Glomerular visceral epithelial cell (primary cell): ENCODE measurements at regions not wholly inside any gene's neighbourhood (a gene's known extent, or its start where the extent isn't known, plus 50 kb on each side); places are given as distances from the start of the nearest gene placed in this dataset.
"Not testable (repeated sequence)": the region's sequence is repeated elsewhere in the genome, so short reads cannot be mapped to it uniquely, and the experiment has no call there.

Experiments used
- DNase-seq: peaks from one replicate; pipeline ENCODE4 v3.0.0-alpha.2; 2016; ENCODE audit errors: extremely low spot score

GRCh38 chr13:24931450-24932251 is 164.3 kb upstream of the PABPC3 start:
- no peak for DNase-seq

- not testable (repeated sequence) for DNase-seq
Measured at GRCh38 chr13:24933106-24934023, 162.6 kb upstream of the PABPC3 start.

- not testable (repeated sequence) for DNase-seq
Measured at GRCh38 chr13:24934024-24934385, 161.9 kb upstream of the PABPC3 start.

GRCh38 chr13:24938966-24939365 is 157.0 kb upstream of the PABPC3 start:
- no peak for DNase-seq

GRCh38 chr13:24941023-24941713 is 154.8 kb upstream of the PABPC3 start:
- DNase-seq = not testable (repeated sequence)

- no peak for DNase-seq
Measured at GRCh38 chr13:24943136-24943535, 152.8 kb upstream of the PABPC3 start.

GRCh38 chr13:24944073-24944472 is 151.9 kb upstream of the PABPC3 start:
- not testable (repeated sequence) for DNase-seq

GRCh38 chr13:24948977-24949376 is 147.0 kb upstream of the PABPC3 start:
- DNase-seq = not testable (repeated sequence)

- not testable (repeated sequence) for DNase-seq
Measured at GRCh38 chr13:24950611-24951010, 145.3 kb upstream of the PABPC3 start.

- not testable (repeated sequence) for DNase-seq
Measured at GRCh38 chr13:24967970-24968369, 128.0 kb upstream of the PABPC3 start.

- DNase-seq = not testable (repeated sequence)
Measured at GRCh38 chr13:24968416-24968815, 127.5 kb upstream of the PABPC3 start.

GRCh38 chr13:24973102-24973501 is 122.8 kb upstream of the PABPC3 start:
- DNase-seq = not testable (repeated sequence)

GRCh38 chr13:24981181-24981803 is 114.6 kb upstream of the PABPC3 start:
- DNase-seq = not testable (repeated sequence)

GRCh38 chr13:24982333-24982999 is 113.5 kb upstream of the PABPC3 start:
- no peak for DNase-seq

- DNase-seq = no peak
Measured at GRCh38 chr13:24983094-24983493, 112.8 kb upstream of the PABPC3 start.

- no peak for DNase-seq
Measured at GRCh38 chr13:24984134-24984533, 111.8 kb upstream of the PABPC3 start.

- DNase-seq = no peak
Measured at GRCh38 chr13:24985107-24985506, 110.8 kb upstream of the PABPC3 start.

GRCh38 chr13:24985896-24986295 is 110.0 kb upstream of the PABPC3 start:
- no peak for DNase-seq

GRCh38 chr13:24986826-24987225 is 109.1 kb upstream of the PABPC3 start:
- DNase-seq = no peak

GRCh38 chr13:24989959-24990358 is 106.0 kb upstream of the PABPC3 start:
- not testable (repeated sequence) for DNase-seq

GRCh38 chr13:24992946-24993345 is 103.0 kb upstream of the PABPC3 start:
- not testable (repeated sequence) for DNase-seq
